Mesothelial cell of epicardium (in vitro differentiated cells): ENCODE measurements at regions not wholly inside any gene's neighbourhood (a gene's known extent, or its start where the extent isn't known, plus 50 kb on each side); places are given as distances from the start of the nearest gene placed in this dataset.
A peak's percentile ranks its signal among the peaks of the same experiment; 100 is the strongest.

ENCODE experiments used
- DNase-seq, 2 experiments: peaks; one replicate each; pipeline ENCODE4 v3.0.0; 2021; ENCODE audit warnings: low spot score in 2 of 2; ENCODE audit not compliant: unreplicated experiment in 2 of 2
- H3K27ac Mint-ChIP-seq: 2 replicates; pipeline ENCODE4 v1.8.0; 2021; ENCODE audit warnings: mixed read lengths
- H3K27me3 Mint-ChIP-seq: 2 replicates; pipeline ENCODE4 v1.8.0; 2021; ENCODE audit warnings: low read depth, mixed read lengths
- H3K36me3 Mint-ChIP-seq: 2 replicates; pipeline ENCODE4 v1.8.0; 2021; ENCODE audit warnings: mixed read lengths
- H3K4me1 Mint-ChIP-seq: 2 replicates; pipeline ENCODE4 v1.8.0; 2021; ENCODE audit warnings: mixed read lengths
- H3K4me3 Mint-ChIP-seq: 2 replicates; pipeline ENCODE4 v1.8.0; 2021; ENCODE audit warnings: mild to moderate bottlenecking, moderate library complexity, mixed read lengths
- H3K9me3 Mint-ChIP-seq: 2 replicates; pipeline ENCODE4 v1.8.0; 2021; ENCODE audit warnings: mixed read lengths
- TF ChIP-seq, protein P1 (sequence below): fragments of 200-600 bp; sonication (generic); IDR thresholded peaks from one replicate; pipeline ENCODE4 v1.5.0; 2021; ENCODE audit warnings: antibody characterized with exemption; ENCODE audit not compliant: unreplicated experiment

DNA sequence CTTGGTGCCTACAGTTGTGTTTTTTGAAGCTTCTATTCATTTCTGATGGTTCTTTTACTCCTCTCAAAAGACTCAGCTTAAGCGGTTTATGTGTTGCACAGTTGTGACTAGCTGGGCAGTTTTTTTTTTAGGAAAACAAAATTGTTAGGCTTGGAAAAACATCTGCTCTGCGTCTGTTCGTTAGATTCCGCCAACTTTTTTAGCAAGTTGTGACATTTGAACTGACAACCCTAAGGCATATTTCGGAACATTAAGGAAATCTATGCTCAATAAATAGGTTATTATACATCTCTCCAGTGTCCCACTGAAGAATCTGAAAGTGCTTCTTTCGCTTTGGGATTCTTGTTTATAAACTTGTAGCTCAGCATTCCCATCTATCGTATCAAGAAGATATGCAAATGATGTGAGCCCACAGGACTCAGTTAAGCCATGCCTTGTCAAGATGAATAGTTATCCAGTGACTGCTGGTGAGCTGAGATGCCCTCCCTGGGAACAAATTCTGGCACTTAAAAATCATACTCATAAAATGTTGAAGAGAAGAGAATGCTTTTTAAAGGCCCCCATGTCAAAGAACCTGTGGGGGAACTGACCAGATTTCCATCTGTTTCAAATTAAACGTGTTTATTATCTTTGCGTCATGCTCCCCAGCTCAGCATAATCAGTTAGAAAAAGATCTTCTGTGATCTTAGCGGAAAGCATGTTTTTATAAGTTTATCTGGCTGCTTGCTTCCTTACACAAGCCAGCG lies 109.0 kb upstream of the FAM20A start:
- peak overlapping the region; percentile 22 for H3K4me3 Mint-ChIP-seq
- H3K4me1 Mint-ChIP-seq, result peaks cover 33% of the 10 kb centered on the region
- DNase-seq, result no peak
- TF ChIP-seq, protein P1, sequence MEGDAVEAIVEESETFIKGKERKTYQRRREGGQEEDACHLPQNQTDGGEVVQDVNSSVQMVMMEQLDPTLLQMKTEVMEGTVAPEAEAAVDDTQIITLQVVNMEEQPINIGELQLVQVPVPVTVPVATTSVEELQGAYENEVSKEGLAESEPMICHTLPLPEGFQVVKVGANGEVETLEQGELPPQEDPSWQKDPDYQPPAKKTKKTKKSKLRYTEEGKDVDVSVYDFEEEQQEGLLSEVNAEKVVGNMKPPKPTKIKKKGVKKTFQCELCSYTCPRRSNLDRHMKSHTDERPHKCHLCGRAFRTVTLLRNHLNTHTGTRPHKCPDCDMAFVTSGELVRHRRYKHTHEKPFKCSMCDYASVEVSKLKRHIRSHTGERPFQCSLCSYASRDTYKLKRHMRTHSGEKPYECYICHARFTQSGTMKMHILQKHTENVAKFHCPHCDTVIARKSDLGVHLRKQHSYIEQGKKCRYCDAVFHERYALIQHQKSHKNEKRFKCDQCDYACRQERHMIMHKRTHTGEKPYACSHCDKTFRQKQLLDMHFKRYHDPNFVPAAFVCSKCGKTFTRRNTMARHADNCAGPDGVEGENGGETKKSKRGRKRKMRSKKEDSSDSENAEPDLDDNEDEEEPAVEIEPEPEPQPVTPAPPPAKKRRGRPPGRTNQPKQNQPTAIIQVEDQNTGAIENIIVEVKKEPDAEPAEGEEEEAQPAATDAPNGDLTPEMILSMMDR, result no peak
- H3K36me3 Mint-ChIP-seq, result no peaks in the 10 kb centered on the region
- peak overlapping the region; percentile 69 for H3K27ac Mint-ChIP-seq
- H3K9me3 Mint-ChIP-seq, result no peaks in the 10 kb centered on the region
- no peaks in the 10 kb centered on the region for H3K27me3 Mint-ChIP-seq

DNA sequence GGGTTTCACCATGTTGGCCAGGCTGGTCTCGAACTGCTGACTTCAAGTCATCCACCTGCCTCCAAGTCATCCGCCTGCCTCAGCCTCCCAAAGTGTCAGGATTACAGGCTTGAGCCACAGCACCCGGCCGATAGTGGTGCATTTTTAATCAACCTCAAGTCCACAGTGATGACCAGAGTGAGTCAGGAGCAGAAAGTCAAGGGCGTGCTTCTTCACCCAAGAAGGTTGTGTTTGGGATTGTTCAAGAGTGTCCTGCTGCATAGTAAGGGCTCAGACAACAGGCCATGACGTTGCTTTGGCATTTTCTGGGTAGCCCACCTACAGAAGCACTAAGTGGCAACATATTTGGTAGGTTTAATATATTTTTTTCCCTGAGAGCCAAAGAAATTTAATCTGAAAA lies 108.3 kb upstream of the FAM20A start:
- H3K27me3 Mint-ChIP-seq, result no peaks in the 10 kb centered on the region
- TF ChIP-seq, protein P1, result no peak
- DNase-seq, result no peak
- no peaks in the 10 kb centered on the region for H3K9me3 Mint-ChIP-seq
- H3K27ac Mint-ChIP-seq, result no peak overlapping the region
- no peak overlapping the region for H3K4me3 Mint-ChIP-seq
- H3K4me1 Mint-ChIP-seq, result peaks cover 39% of the 10 kb centered on the region
- no peaks in the 10 kb centered on the region for H3K36me3 Mint-ChIP-seq

DNA sequence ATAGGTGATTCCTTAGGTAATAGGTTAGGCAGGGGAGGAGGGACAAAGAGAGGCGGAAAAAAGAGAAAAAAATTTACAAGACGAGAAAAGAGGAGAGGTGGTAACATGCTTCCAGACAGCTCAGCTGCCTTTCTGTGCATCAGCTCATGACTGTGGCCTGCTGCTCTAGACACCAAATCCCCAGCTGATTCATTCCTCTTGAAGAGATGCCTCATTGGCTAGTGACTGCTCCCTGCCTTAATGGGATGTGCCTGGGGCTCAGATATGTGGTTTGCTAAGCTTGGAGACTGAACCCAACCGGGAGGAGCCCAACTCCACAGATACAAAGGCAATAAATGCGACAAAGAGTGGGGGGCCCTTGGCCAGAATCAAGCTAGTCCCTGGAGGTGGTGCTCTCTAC lies 105.9 kb upstream of the FAM20A start:
- H3K4me3 Mint-ChIP-seq, result no peak overlapping the region
- TF ChIP-seq, protein P1, result no peak
- H3K27ac Mint-ChIP-seq, result no peak overlapping the region
- no peaks in the 10 kb centered on the region for H3K36me3 Mint-ChIP-seq
- H3K4me1 Mint-ChIP-seq, result peaks cover 30% of the 10 kb centered on the region
- no peak for DNase-seq
- H3K9me3 Mint-ChIP-seq, result no peaks in the 10 kb centered on the region
- no peaks in the 10 kb centered on the region for H3K27me3 Mint-ChIP-seq

DNA sequence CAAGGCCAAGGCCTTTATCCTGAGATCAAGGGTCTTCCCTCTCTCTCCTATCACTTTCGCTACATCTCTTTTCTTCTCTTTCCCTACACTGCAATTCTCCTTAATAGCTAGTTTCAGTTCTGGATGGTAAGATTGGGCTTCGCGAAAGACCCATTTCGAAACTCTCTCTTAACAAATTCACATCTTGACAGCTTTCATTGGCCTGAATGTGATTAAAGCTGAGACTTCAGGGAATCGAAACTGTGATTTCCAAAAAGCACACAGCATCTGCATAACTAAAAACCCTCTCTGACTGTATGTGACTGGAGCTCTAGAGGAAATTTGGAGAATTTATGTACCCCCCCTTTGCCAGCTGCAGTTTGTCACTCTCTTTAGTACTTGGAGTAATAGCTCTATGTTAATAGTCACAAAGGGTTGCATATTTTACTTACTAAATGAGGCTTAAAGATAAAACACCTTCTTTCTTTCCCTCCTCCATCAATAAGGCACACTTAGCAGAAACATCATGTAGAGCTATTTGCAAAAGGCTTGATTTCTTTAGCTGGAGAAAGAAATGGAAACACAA lies 105.3 kb upstream of the FAM20A start:
- peaks cover 24% of the 10 kb centered on the region for H3K4me1 Mint-ChIP-seq
- no peak overlapping the region for H3K27ac Mint-ChIP-seq
- no peaks in the 10 kb centered on the region for H3K27me3 Mint-ChIP-seq
- no peaks in the 10 kb centered on the region for H3K9me3 Mint-ChIP-seq
- TF ChIP-seq, protein P1, result no peak
- no peak for DNase-seq
- H3K4me3 Mint-ChIP-seq, result no peak overlapping the region
- no peaks in the 10 kb centered on the region for H3K36me3 Mint-ChIP-seq

DNA sequence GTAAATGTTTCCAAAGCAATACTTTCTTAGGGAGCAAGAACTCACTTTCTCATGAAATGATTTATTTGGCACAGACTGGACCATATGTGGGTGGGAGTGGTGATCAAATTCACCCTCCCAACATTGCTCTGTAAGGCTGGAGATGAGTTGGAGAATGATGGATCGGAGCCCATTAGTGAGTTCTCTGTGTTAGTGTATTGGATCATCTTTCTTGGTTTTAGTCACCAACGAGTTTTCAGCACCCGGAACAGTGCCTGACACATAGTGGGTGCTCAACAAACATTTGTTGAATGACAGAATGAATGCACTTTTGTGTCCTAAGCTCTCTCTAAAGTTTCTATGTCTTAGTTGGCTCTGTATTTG lies 104.5 kb upstream of the FAM20A start:
- no peak overlapping the region for H3K4me3 Mint-ChIP-seq

More for the DNA sequence above, 104.5 kb upstream of the FAM20A start:
- Mint-ChIP-seq H3K27ac (no peak overlapping the region), H3K36me3 (no peaks in the 10 kb centered on the region), H3K27me3 (no peaks in the 10 kb centered on the region), H3K9me3 (no peaks in the 10 kb centered on the region), H3K4me1 (peaks cover 19% of the 10 kb centered on the region)
- DNase-seq, result no peak
- TF ChIP-seq, protein P1, result no peak
